GM19395 (cell line): ENCODE measurements at regions not wholly inside any gene's neighbourhood (a gene's known extent, or its start where the extent isn't known, plus 50 kb on each side); places are given as distances from the start of the nearest gene placed in this dataset.
"Not testable (repeated sequence)": the region's sequence is repeated elsewhere in the genome, so short reads cannot be mapped to it uniquely, and the experiment has no call there.

ENCODE experiments used
- ATAC-seq: cut with Tn5 transposase; IDR thresholded peaks from one replicate; pipeline ENCODE4 v1.9.1; 2021; ENCODE audit warnings: mild to moderate bottlenecking, moderate library complexity; ENCODE audit not compliant: unreplicated experiment

GRCh38 chr4:30869387-30869786 is 149.2 kb downstream of the PCDH7 start:
- ATAC-seq, result not testable (repeated sequence)

- no peak for ATAC-seq
Measured at GRCh38 chr4:30870513-30870912, 150.3 kb downstream of the PCDH7 start.

- no peak for ATAC-seq
Measured at GRCh38 chr4:30875658-30876269, 155.6 kb downstream of the PCDH7 start.

- ATAC-seq, result no peak
Measured at GRCh38 chr4:30879855-30880598, 159.9 kb downstream of the PCDH7 start.

DNA sequence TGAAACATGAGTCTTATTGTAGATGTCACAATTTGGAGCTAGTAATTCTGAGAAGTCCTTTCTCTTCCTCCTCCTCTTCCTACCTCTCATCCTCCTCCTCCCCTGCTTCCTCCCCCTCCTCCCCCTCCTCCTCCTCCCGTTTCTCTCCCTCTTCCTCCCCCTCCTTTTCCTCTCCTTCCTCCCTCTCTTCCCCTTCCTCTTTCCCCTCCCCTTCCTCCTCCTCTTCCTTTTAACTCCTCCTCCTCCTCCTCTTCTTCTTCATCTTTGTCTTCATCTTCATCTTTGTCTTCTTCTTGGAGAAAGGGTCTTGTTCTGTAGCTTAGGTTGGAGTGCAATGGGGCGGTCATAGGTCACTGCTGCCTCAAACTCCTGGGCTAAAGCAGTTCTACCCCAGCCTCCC is 161.8 kb downstream of the PCDH7 start:
- ATAC-seq, result no peak

GRCh38 chr4:30882443-30882842 is 162.3 kb downstream of the PCDH7 start:
- ATAC-seq, result no peak

DNA sequence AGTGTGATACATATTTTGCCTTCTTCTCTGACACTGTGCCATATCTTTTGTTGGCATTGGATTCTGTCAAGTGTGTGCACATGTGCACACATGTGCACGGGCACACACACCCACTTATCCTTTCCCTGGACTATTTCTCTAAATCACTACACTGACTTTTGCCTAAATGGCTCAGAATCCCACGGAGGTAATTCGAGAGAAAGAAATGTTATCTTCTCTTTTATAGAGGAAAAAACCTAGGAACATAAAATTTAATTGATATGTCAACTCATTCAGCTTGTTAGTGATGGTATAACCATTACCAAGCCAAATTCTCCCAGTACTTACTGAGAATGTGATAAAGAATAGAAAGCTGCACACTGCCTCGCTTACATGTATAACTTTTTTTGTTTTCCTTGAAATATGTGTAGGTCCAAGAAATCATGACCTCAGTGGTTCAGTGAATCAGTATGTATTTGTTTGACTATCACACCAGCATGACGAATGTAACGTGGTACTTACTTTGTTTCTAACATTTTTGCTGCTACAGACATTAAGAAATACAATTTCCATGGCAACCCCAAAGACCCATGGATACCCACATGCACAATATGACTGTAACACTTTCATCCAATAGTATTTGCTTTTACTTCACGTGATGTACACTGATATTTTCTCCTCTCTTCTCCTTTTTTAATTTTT is 163.0 kb downstream of the PCDH7 start:
- ATAC-seq, result no peak

- ATAC-seq, result no peak
Measured at GRCh38 chr4:30901461-30902451, 181.6 kb downstream of the PCDH7 start.

DNA sequence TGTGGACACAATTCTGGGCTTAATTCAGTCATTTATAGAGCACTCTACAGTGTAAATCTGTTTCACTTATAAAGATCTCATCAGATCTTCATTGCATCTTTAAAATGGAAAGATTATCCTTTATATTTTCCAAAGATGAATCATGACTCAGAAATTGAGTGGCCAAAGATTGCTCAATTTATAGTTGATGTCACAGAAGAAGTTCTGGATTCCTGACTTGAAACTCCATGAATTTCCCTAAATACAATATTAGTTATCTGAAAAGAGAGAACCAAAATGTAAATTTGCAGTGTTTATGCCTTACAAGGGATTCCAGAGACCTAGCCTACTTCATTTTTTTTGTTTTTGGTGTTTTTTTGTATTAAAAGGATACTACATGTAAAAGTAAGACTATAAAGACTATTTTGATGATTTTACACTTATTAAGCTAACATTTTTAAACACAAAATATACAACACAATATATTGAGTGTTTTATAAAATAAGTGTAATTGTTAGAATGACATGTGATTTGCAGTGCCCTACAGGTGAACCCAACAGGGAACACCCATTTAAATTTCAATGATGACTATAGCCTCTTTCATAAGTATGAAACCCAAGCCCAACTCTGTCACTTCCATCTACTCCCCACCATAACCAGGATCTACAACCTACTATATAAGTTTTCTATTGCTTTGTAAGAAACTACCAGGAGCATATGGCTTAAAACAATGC is 183.5 kb downstream of the PCDH7 start:
- ATAC-seq, result no peak

- ATAC-seq, result no peak
Measured at GRCh38 chr4:30904215-30904555, 184.0 kb downstream of the PCDH7 start.

GRCh38 chr4:30904588-30904987 is 184.4 kb downstream of the PCDH7 start:
- ATAC-seq, result no peak

- ATAC-seq, result no peak
Measured at GRCh38 chr4:30912098-30912714, 192.0 kb downstream of the PCDH7 start.

DNA sequence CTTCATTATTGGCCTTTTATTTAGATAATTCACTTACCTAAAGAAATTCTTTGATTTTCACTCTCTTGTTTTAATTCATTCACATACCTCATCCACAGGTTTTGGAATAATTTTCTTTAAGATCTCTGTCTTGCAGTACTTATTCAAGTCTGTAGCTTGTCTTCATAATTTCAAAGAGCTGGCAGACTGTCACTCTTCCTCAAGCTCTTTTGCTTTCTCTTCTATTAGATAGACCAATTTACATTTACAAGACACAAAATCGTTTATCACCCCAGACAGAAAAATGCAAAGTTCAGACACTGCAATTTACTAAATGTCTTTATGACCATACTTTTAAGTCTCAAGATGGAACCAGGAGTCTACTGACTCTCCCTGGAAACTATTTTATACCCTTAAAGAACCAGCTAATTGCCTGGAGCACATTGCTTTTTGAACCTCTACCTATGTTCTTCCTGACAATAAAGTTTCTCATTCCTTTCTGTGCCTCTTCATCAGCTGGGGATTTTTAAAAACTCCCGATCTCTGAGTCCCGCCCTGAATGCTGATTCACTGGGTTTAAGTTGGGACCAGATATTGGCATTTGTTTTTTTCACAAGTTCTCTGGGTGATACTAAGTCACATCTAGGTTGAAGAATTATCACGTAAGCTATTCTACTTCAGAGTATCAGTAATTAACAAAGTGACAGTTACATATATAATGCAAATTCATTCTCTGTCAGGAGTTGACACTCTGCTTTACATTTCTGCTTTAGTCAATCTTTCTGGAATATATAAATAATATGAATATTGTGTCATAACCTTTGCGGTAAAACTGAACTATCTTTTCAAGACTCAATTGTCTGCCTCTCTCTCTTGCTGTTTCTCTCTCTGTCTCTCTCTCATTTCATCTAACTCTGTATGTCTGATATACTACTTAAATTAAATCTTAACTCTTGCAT is 196.4 kb downstream of the PCDH7 start:
- no peak for ATAC-seq

GRCh38 chr4:30917946-30918345 is 197.8 kb downstream of the PCDH7 start:
- no peak for ATAC-seq

DNA sequence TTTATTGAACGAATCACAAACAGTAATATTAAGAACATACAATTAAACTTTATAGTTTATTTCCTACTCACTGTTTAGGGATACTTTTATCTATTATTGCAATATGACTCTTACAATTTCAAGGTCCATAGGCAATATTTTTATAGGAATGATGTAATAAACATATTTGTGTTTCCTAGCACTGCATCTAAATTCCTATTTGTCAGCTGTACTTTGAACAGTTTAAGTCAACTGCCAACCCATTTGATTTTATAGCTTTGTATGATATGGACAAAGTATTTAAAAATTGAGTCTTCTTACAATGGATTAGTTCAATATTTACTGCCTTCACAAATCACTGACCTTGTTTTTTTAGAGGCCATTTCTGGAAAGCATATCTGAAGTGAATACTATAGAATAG is 199.3 kb downstream of the PCDH7 start:
- no peak for ATAC-seq

DNA sequence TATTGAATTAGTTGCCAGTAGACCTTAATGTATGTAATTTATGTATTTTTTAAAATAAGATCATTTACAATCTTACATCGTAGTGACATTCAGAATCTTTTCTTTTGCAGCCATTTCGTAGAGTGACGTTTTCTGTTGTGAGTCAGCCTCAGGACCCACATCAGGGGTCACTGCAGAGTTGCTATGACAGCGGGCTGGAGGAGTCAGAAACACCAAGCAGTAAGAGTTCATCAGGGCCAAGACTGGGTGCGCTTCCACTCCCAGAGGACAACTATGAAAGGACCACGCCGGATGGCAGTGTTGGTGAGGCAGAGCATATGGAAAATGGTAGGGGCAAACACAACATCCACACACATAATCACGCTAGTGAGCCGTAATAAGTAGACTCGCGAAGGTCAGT is 199.9 kb downstream of the PCDH7 start:
- ATAC-seq, result no peak

GRCh38 chr4:30922625-30923024 is 202.5 kb downstream of the PCDH7 start:
- no peak for ATAC-seq

GRCh38 chr4:30924495-30924894 is 204.3 kb downstream of the PCDH7 start:
- no peak for ATAC-seq

DNA sequence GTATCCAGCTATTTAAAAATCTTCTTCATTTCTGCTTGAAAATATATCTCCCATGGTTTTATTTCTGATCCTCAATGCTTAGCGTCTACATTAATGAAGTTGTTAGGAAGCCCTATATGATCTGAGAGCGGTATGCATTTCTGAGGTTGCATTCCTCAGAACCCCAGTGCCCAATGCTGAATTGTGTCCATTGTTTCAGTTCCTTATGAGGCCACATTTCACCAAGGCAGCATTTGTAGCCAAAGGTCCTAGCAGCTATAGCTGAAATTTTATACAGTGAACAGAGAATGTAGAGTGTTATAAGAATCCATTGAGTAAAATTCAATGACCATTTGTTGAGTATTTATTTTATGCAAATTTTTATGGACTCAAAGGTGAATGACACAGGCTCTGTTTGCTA is 209.5 kb downstream of the PCDH7 start:
- no peak for ATAC-seq
